HuH-7.5 (cell line): ENCODE measurements at regions not wholly inside any gene's neighbourhood (a gene's known extent, or its start where the extent isn't known, plus 50 kb on each side); places are given as distances from the start of the nearest gene placed in this dataset.

Experiments
- DNase-seq: peaks from one replicate; pipeline ENCODE4 v3.0.0; 2011; ENCODE audit warnings: low spot score

GRCh38 chr9:93900971-93901861, 53.9 kb downstream of the BARX1 start:
- DNase-seq, result no peak

- no peak for DNase-seq
Observed at GRCh38 chr9:93900436-93900819, 54.7 kb downstream of the BARX1 start.

- no peak for DNase-seq
Observed at GRCh38 chr9:93899609-93900435, 55.3 kb downstream of the BARX1 start.

- DNase-seq, result no peak
Observed at GRCh38 chr9:93898502-93899426, 56.4 kb downstream of the BARX1 start.

GRCh38 chr9:93898026-93898425, 57.1 kb downstream of the BARX1 start:
- DNase-seq, result no peak

- DNase-seq, result no peak
Observed at GRCh38 chr9:93897075-93897970, 57.8 kb downstream of the BARX1 start.

- DNase-seq, result no peak
Observed at GRCh38 chr9:93896496-93897033, 58.6 kb downstream of the BARX1 start.

GRCh38 chr9:93896093-93896492, 59.1 kb downstream of the BARX1 start:
- no peak for DNase-seq

GRCh38 chr9:93895535-93895934, 59.6 kb downstream of the BARX1 start:
- DNase-seq, result no peak

GRCh38 chr9:93894691-93895079, 60.5 kb downstream of the BARX1 start:
- no peak for DNase-seq

GRCh38 chr9:93893899-93894690, 61.1 kb downstream of the BARX1 start:
- DNase-seq, result peak; percentile 43

- no peak for DNase-seq
Observed at GRCh38 chr9:93893194-93893593, 62.0 kb downstream of the BARX1 start.

- DNase-seq, result no peak
Observed at GRCh38 chr9:93892748-93893147, 62.4 kb downstream of the BARX1 start.

GRCh38 chr9:93891549-93892310, 63.4 kb downstream of the BARX1 start:
- no peak for DNase-seq

GRCh38 chr9:93891050-93891449, 64.1 kb downstream of the BARX1 start:
- DNase-seq, result no peak

- DNase-seq, result no peak
Observed at GRCh38 chr9:93890436-93890935, 64.7 kb downstream of the BARX1 start.

GRCh38 chr9:93886911-93887310, 68.2 kb downstream of the BARX1 start:
- DNase-seq, result no peak

GRCh38 chr9:93884808-93885207, 70.3 kb downstream of the BARX1 start:
- DNase-seq, result no peak
